Liver (tissue), 3 donors: ENCODE measurements at regions not wholly inside any gene's neighbourhood (a gene's known extent, or its start where the extent isn't known, plus 50 kb on each side); places are given as distances from the start of the nearest gene placed in this dataset.

Experiments used
- ATF3 ChIP-seq: IDR thresholded peaks from 2 replicates; pipeline ENCODE4 v1.6.1; 2016; ENCODE audit warnings: antibody characterized with exemption
- CTCF ChIP-seq: fragments of 150-350 bp; IDR thresholded peaks from 2 replicates; pipeline ENCODE4 v1.5.1; 2017; ENCODE audit warnings: improper control_type of control experiment, low read depth, low read length; ENCODE audit not compliant: missing input control
- GABPA ChIP-seq, 2 donors: IDR thresholded peaks in 1 of 2; conservative IDR thresholded peaks in 1 of 2; 2 replicates each; pipeline ENCODE4 v1.6.1; 2016; ENCODE audit warnings: antibody characterized with exemption in 2 of 2, mild to moderate bottlenecking in 1 of 2, moderate library complexity in 1 of 2
- HNF4G ChIP-seq: IDR thresholded peaks from 2 replicates; pipeline ENCODE4 v1.6.1; 2016; ENCODE audit warnings: antibody characterized with exemption
- JUND ChIP-seq, 2 donors: IDR thresholded peaks; 2 replicates each; pipeline ENCODE4 v1.6.1; 2016; ENCODE audit warnings: antibody characterized with exemption in 2 of 2
- MAX ChIP-seq: IDR thresholded peaks from 2 replicates; pipeline ENCODE4 v1.6.1; 2016; ENCODE audit warnings: antibody characterized with exemption
- RAD21 ChIP-seq, 2 donors: IDR thresholded peaks; 2 replicates each; pipeline ENCODE4 v1.6.1; 2016; ENCODE audit warnings: antibody characterized with exemption in 2 of 2, mild to moderate bottlenecking in 2 of 2
- REST ChIP-seq: IDR thresholded peaks from 2 replicates; pipeline ENCODE4 v1.6.1; 2016; ENCODE audit warnings: antibody characterized with exemption, mild to moderate bottlenecking
- donor health status: healthy.
- donor health status: healthy.

GRCh38 chr15:95013381-95013780 lies 782.0 kb downstream of the MCTP2 start:
- TF ChIP-seq REST (no peak), ATF3 (no peak), CTCF (no peak), GABPA (IDR thresholded peaks at IDR 0.05 in 1 of 2, conservative IDR thresholded peaks at IDR 0.05 in 1 of 2) (no peak), JUND (IDR thresholded peaks at IDR 0.05) (no peak), MAX (no peak), RAD21 (IDR thresholded peaks at IDR 0.05) (peak in 1 of 2 donors; percentile 8), HNF4G (no peak)
